Fibroblast of skin of back (primary cell): ENCODE measurements at regions not wholly inside any gene's neighbourhood (a gene's known extent, or its start where the extent isn't known, plus 50 kb on each side); places are given as distances from the start of the nearest gene placed in this dataset.
"Not testable (repeated sequence)": the region's sequence is repeated elsewhere in the genome, so short reads cannot be mapped to it uniquely, and the experiment has no call there.

ENCODE experiments used
- DNase-seq: peaks from one replicate; pipeline ENCODE4 v3.0.0-alpha.2; 2013

DNA sequence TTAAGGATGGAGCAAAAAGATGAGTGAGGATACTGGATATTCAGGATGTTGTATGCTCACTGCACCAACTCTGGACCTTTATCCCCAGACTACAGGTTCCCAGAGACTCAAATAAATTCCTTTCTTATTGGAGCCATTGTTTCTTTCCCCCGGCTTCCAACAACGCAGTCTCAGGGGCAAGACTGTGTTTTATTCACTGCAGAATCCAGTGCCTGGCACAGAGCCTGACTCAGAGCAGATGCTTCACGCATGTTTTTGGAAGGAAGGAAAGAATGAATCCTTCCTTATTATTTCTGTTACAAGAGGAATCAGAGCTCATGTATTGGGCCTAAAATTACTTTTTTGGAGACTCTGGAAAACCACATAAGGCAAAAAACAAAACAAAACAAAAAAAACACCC, 96.0 kb upstream of the VGLL4 start:
- no peak for DNase-seq

DNA sequence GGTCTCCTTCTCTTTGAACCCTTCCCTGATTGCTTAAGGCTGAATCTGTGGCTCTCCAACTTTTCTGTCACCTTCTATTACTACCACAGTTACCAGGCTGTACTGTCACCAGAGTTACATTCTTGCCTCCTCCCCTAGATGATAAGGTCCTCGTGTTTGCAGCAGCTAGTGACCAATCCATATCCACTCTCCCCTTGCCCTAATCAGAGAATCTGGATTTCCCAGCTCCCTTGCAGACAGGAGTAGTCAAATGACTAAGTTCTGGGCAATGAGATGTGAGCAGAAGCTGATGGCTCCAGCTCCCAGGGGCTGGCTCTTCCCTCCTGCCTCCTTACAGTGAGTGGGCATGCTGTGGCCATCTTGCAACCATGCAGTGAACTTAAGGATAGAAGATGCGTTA, 95.4 kb upstream of the VGLL4 start:
- no peak for DNase-seq

DNA sequence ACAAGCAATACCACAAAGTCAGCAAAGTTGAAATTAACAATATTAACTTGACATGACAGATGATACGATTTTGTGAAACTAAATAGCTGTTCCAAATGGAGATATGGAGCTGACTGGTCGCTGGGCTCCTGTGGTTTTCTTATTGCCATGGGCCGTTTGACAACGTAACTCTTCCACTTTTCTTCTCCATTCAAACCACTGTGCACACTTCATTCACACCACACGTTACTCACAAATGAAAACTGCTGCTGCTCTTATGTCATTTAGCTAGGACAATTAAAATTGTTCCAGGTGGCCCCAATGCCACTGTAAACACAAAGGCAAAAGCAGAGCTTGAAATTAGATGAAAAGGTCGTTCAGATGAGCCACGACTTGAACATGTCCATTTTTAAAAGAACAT, 94.0 kb upstream of the VGLL4 start:
- no peak for DNase-seq

DNA sequence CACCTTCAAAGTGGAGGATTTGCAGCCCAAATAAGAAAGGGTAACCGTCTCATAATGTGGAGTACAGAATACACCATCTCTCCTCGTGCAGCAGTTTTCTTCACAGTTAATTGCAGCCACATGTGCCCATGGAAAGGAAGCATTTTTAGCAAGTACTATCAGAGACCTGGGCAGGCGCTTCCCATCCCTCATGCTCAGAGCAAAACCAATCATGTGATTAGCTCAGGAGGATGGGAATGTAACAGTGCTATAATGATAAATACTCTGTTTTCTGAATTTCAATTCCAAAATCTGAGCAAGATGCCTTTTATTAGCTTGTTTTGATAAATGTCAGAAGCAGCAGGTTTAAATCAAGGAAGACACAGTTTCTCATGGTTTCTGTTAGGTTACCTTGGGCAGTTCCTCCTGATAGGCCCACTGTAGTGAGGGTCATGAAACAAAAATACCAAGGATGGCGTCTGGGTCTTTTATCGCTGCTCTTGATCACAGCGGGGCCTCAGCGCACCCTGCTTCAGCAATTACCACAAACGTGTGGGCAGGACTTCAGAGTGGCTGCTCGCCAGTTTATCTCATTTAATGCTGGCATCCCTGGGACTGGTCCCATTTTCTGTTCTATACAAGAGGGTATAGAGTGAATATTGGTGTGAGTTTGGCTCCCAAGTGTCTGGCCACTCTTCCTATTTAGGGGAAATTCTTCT, 92.6 kb upstream of the VGLL4 start:
- no peak for DNase-seq

DNA sequence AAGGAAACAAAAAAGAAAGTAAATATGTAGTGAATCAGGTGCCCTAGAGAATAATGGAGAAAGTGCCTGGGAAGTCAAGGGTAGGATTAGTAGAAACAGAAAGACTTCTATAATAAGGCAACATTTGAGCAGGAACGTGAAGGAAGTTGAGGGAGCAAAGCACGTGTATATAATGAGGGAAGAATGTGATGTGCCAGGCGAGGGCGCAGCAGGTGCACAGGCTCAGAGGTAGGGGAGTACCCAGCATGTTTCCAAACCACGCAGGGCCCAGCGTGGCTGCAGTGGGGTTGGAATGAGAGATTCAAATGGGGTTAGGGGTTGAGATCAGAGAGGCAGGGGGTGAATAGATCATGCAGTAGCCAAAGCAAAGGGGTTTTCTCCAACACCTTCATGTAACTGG, 91.9 kb upstream of the VGLL4 start:
- DNase-seq: no peak

DNA sequence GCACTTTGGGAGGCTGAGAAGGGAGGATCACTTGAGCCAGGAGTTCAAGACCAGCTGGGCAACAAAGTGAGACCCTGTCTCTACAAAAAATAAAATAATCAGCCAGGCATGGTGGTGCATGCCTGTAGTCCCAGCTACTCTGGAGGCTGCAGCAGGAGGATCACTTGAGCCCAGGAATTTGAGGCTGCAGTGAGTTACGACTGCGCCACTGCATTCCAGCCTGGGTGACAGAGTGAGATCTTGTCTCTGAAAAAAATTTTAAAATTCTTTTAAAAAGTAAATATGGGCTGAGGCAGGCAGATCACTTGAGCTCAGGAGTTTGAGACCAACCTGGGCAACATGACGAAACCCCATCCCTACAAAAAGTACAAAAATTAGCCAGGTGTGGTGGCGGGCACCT, 91.4 kb upstream of the VGLL4 start:
- DNase-seq: not testable (repeated sequence)

DNA sequence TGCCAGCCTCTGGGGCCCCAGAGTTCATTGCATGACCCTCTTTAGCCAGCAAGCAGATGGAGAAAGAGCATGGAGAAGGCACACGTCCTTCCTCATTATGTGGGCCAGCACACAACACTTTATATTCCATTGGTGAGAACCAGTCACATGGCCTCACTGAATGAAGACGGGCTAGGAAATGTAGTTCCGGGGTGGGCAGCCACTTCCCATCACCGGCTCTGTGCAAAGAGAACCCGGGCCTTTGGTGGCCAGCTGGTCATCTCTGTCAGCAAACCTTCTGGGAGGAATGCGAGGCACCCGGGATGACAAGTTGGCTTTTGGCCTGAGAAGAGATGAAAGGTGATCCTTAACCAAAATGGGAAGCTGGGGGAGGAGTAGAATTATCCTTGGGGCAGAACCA, 90.2 kb upstream of the VGLL4 start:
- DNase-seq: no peak

DNA sequence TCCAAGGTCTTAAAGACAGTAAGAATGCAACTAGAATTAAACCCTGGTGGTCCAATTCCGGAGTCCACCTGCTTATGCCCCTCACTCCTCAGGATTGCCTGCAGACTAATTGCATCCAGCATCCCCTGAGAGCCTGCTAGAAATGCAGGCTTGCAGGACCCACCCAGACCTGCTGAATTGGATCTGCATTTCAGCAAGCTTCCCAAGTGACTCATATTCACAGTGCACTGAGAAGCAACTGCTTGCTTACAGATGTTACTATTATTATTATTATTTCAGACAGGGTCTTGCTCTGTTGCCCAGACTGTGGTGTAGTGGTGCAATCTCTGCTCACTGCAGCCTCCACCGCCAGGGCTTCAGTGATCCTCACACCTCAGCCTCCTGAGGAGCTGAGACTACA, 83.5 kb upstream of the VGLL4 start:
- DNase-seq: no peak

DNA sequence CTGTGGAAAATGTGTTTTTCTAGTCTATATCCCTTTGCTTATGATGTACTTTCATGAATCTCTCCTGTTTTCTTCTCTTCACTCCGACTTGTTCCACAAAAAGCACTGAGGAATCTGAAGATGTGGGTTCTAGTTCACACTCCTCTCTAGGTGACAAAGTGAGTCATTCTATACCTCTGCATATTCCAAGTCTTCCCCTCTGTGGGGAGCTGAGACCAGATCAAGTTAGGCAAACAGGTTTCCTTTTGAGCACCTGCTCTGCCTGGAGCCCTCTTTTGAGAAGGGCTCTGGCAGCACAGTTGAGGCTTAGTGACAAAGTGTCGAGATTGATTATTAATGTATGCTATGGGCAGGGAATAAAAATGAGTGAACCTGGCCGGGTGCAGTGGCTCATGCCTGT, 82.4 kb upstream of the VGLL4 start:
- DNase-seq: no peak

DNA sequence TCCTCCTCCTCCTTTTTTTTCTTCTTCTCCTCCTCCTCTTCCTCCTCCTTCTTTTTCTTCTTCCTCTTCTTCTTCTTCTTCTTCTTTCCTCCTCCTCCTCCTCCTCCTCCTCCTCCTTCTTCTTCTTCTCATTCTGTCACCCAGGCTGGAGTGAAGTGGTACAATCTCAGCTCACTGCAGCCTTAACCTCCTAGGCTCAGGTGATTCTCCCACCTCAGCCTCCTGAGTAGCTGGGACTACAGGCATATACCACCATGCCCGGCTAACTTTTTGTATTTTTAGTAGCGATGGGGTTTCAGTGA, 81.6 kb upstream of the VGLL4 start:
- DNase-seq: not testable (repeated sequence)

DNA sequence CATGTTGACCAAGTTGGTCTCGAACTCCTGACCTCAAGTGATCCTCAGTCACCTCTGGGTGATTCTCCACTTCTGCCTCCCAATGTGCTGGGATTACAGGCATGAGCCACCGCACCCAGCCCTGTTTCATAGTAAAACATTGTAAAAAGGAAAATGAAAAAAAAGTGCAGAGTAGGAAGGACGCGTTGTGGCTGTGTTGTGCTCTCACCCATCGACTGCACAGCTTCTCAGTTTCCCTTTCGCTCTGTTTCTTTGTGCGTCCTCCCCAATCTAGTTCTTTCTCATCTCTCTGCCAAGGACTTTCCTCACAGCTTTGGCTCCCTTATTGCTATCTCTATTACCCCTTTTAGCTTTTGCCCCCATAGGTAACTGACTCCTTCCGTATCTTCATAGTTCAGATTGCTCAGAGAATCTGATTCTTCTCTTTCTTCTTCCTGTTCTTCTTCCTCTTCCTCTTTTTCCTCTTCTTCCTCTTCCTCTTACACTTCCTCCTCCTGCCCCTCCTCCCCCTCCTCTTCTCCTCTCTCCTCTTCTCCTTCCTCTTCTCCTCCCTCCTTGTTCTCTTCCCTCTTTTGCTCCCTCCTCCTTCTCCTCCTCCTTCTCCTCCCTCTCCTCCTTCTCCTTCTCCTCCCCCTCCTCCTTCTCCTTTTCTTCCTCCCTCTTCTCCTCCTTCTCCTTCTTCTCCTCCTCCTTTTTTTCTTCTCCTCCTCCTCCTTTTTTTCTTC, 81.1 kb upstream of the VGLL4 start:
- no peak for DNase-seq

DNA sequence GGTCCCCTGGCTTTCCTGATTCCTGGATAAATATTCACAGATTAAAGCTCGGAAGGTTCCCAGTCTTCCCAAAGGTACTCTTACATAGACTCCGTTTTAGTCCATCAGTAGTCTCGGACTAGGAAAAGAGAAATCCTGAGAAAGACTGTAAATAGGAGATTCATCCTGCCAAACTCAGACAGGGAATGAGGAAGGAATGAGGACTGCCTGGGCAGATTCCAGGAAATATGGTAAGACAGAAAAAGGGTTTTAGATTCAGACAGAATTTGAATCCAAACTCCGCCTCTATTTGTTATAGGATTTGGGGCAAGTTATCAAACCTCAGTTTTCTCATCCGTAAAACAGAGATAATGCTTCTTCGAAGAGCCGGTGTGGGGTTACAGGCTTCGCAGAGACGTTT, 77.8 kb upstream of the VGLL4 start:
- no peak for DNase-seq

DNA sequence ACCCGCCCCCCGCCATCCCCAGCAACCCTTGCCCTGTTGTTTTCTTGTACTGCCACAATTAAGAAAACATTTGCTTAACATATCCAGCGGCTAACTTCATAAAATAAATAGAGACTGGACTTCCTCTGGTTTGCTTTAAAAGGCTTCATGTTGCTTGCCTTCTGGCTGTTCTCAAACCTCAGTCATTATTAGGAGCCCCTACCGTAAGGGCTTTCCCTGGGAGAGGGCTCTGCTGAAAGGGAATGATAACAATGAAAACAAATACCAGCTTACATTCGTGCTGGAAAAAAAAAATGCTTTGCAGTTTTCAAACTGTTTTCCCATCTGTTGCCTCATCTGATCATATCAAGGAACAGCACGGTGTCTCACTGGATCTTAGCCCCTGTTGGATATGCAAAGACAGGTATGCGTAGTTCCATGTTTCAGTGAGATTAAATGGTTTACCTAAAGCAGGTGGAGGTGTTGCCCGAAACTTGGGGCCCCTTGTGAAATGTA, 77.2 kb upstream of the VGLL4 start:
- no peak for DNase-seq

DNA sequence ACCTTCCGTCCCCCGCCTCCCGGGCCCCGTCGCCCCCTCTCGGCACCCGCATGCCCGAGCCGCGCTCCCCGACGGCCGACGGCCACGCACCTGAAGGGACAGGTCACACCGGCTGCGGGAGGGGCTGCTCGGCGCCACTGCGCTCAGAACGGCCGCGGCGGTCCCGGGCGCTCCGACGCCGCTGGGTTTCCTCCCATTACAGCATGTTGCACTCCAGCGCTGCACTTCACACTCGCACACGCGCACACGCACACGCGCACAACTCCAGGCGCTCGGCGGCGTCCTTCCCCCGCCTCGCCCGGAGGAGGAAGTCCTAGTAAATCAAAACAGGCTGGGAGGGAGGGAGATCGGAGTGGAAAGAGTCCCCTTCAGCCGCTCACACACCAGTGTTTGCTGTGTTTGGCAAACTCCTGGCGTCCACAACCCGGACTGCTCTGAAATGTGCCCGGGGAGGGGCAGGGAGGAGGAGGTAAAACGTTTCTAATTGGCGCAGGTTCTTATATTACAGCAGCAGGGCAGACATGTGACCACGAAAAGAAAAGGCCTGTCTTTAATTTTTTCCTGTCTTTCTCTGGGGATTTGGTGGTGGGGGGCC, 76.7 kb upstream of the VGLL4 start:
- peak; percentile 81 for DNase-seq

DNA sequence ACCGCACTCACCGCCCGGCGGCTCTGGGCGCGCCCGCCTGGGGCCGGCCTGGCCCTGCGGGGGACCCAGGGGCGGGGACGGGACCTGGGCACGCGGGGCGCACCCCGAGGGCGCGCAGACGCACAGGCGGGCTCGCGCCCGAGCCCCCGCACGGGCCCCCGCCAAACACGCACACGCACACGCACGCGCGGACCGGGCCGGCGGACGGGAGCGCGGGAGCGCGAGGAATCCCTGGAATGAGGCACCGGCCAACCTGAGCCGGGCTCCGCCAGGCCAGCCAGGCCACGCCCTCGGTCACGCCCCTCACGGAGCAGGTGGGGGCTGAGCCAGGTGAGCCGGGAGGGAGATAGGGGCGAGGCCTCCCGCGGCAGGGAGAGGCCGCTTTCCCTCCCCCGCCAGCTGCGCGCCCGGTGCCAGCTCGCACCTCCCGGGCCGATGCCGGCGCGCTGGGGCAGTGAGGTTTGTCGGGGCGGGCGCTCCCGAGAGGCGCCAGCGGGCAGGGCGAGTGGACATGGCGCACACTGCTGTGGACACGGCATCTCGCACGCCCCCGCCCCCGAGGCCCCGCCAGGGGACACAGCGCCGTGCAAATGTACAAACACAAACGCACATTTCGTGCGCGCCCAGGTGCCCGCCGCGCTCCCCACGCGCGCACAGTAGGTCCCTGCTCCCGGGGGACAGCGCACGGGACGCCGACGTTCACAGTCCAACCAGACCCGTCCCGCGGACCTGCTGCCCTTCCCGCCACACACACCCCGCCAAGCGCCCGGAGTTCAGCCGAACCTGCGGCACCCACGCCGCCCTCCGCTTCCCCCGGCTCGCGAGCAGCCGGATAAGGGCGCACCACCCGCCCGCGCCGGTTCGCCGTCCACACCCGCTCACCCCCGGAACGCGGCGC, 75.9 kb upstream of the VGLL4 start:
- DNase-seq: peak; percentile 71

DNA sequence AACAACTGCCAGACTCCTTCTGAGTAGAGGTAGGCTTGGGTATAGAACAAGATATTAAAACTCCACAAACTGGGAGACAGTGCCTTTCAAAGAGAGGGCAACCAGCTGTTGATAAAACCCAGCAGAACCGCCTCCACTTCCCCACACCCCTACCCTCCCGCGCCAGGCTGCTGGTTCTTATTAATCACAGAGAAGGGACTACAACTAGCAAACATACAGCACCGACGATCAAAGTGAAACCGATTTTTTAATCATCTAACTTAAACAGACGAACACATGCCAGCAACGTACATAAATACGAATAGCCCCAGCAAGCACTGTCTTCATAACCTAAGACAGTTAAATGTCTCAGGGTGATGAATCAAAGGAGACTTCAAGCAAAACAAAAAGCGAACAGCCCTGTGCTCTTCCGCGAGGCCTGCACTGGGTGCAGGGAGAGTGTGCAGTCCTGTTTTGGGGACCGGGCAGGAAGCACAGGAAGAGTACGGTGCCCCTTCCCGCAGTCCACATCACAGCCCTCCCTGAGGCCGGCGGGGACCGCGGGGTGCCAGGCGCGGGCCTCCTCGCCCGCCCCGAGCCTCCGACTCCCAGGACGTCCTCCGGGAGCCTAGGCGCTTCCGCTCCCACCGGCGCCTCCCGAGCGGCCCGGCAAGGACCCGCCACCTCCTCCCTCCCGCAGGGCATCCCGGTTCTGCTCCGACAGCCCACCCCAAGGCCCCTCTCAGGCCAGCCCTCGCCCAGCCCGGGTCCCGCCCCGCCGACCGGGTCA, 75.1 kb upstream of the VGLL4 start:
- peak; percentile 62 for DNase-seq

DNA sequence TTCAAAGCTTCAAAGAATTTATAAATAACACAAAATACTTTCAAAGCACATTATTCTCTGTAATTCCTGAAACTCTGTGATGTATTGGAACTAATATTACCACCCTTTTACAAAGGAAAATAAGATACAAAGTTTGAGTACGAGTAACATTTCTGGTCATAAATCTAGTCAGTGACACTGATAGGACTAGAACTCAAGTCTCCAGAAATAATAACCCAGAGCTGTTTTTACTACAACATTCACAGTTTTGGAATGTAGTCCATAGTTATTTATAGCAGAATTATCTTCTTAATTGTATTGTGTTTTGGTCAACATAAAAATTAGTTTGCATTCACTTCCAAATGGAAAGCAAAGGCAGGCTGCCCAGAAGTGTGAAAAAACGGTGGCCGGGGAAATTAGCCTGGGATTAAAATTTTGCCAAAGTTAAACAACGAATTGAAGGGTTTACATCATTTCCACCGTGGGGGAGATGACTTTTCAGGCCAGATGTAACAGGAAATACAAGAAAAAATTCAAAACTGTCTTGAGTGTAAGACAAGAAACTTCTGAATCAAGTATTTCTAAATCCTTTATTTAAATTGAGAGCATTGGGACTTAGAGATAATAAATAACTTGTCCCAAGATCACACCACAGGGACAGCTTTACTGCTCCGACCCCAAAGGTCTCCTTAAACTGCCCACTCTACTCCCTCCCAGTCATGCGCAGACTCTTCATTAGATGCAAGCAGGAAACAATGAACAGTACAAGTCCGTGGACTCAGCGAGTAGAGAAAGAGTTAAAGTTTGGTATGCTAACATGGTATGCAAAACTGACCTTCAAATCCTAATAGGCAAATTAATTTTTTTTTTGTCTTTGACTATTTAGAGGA, 74.3 kb upstream of the VGLL4 start:
- DNase-seq: peak; percentile 75

DNA sequence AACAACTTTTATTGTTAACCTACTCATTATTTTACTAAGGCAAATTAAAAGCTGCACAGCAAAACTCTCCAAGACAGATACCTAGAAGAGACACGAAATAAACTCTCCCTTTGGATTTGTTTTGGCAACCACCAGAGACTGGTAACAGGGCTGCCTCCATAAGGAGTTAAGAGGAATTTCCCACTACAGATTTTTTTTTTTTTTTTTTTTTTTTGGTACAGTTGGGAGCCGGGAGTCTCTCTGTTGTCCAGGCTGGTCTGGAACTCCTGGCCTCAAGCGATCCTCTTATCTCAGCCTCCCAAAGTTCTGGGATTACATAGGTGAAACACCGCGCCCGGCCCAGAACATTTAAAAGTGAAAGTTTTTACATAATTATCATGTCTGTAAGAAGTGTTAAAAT, 73.6 kb upstream of the VGLL4 start:
- DNase-seq: peak; percentile 64

DNA sequence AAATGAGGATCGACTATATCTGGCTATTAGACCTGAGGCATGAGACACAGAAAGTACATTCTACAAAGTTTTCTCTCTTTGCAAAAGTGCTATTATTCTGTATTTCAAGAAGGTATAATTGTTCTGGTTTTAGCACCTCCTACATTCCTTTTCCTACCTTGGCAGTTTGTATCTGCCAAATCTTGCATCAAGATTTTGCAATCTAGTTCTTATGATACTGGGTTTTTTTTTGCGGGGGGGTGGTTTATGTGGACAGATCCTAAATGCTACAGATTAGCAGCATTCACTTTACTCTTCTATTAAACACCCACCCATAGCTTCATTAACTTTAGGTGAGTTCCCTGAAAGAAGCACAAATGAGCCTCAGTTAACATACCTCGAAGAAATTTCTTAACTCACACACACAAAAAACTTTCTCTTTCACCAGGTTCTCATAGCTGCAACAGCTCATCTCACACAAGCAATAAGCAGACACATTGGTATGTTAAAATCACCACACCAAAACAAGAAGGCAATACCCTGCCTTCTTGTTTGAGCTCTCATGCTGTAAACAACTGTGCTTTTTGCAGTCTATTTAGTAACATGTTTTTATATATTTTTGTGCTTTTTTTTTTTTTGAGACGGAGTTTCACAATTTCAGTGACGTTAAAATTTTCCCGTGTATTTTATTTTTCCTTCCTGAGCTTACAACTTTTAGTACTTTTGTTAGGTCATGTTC, 73.0 kb upstream of the VGLL4 start:
- DNase-seq: peak; percentile 25

DNA sequence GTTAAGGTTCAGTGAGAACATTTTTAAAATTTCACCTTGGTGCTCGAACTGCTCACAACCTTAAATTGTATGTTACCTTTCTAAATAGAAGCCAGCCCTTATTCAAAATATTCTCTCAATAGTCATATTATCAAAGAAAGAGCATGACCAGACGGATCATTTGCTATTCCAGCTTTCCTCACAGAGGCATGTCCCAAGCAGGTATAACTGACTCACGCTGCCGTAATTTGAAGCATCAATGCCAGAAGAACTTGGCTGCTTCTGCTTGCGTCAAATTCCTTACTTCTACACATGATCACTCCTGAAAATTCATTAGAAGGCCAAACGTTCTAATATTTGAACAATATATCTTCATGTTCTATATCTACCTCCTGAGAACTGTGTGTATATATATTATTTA, 69.5 kb upstream of the VGLL4 start:
- no peak for DNase-seq

DNA sequence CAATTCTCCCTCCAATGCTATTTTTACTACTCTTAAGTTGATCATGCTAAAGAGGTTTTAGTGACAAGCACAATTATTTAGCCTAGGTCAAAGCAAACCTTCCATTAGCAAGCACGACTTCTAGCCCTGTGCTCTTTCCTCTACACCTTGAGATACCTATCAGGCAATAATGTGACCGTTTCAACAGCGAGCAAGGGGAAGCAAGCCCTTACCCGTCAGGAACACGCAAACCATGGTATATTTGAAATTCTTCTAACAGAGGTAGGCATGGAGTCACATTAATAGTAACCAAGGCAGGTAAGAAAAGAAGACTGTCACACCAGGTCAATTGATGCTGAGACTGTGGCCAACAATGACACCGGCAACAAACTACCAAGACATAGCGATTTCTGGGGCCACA, 68.9 kb upstream of the VGLL4 start:
- no peak for DNase-seq
